ENCODE measurements at regions not wholly inside any gene's neighbourhood (a gene's known extent, or its start where the extent isn't known, plus 50 kb on each side); places are given as distances from the start of the nearest gene placed in this dataset.

DNA sequence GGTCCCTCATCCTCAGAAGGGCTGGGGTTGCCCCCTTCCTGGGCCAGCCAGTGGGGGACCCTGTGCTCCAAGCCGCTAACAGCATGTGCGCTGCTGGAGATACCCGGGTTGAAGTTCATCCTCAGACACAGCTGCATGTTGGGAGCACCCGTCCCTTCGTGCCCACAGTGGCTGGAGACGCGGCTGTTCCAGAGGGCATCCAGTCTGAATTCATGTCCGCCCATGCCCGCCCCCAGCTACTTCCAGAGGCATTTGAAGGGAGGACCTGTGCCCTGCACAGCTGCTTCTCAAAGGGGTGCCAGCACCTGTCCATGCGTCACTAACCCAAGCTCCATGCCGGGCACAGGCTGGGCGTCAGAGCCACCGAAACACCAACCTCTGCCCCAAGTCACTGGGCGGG is 68.1 kb upstream of the ADGRA1 start:
- no peak for DNase-seq
- no peaks in the 10 kb centered on the region for H3K9me3 ChIP-seq
- no peak overlapping the region for H3K27ac ChIP-seq
- H3K4me1 ChIP-seq: no peaks in the 10 kb centered on the region
- H3K36me3 ChIP-seq: no peaks in the 10 kb centered on the region
- intact Hi-C loops (cut with DNase I; ENCODE audit: low total_unique reads): no loop called here
- no peak overlapping the region for H3K4me3 ChIP-seq
- 78% methylated on average over 7 of the region's 14 CpGs; no CpG with 5 or more reads in 1 of the 2 donors for WGBS, 2 donors (ENCODE audit: low coverage in 1 of 2)
- in situ Hi-C loops (cut with MboI; ENCODE audit: low pct_ligation_motif_present in 1 of 4, low pct_unique_long_range_greater_than_20kb in 1 of 4, low sequenced_read_pairs in 3 of 4): no loop called here
- no peaks in the 10 kb centered on the region for H3K27me3 ChIP-seq
- TF ChIP-seq POLR2AphosphoS5 (IDR thresholded peaks at IDR 0.05) (no peak), POLR2A (IDR thresholded peaks at IDR 0.05) (no peak)

GRCh38 chr10:133019191-133019590 is 68.5 kb upstream of the ADGRA1 start:
- in situ Hi-C loops (cut with MboI; ENCODE audit: low pct_ligation_motif_present in 1 of 4, low pct_unique_long_range_greater_than_20kb in 1 of 4, low sequenced_read_pairs in 3 of 4): no loop called here
- TF ChIP-seq EP300 (IDR thresholded peaks at IDR 0.05; ENCODE audit: low read depth) (no peak), CTCF (IDR thresholded peaks at IDR 0.05) (no peak), POLR2A (IDR thresholded peaks at IDR 0.05) (no peak), POLR2AphosphoS5 (IDR thresholded peaks at IDR 0.05) (no peak)
- Histone ChIP-seq H3K27ac (no peak overlapping the region), H3K9me3 (no peaks in the 10 kb centered on the region), H3K4me3 (no peak overlapping the region), H3K27me3 (no peaks in the 10 kb centered on the region), H3K4me1 (no peaks in the 10 kb centered on the region), H3K36me3 (no peaks in the 10 kb centered on the region)
- WGBS, 2 donors (ENCODE audit: low coverage in 1 of 2): 88% methylated on average over 17 of the region's 17 CpGs; no CpG with 5 or more reads in 1 of the 2 donors
- DNase-seq: no peak
- intact Hi-C loops (cut with DNase I; ENCODE audit: low total_unique reads): no loop called here

GRCh38 chr10:133018491-133018890 is 69.2 kb upstream of the ADGRA1 start:
- intact Hi-C loops (cut with DNase I; ENCODE audit: low total_unique reads) (no loop called here), in situ Hi-C loops (cut with MboI; ENCODE audit: low pct_ligation_motif_present in 1 of 4, low pct_unique_long_range_greater_than_20kb in 1 of 4, low sequenced_read_pairs in 3 of 4) (no loop called here)
- H3K4me1 ChIP-seq: no peaks in the 10 kb centered on the region
- no peak for DNase-seq
- no peak for TF ChIP-seq POLR2A (IDR thresholded peaks at IDR 0.05)
- TF ChIP-seq CTCF (IDR thresholded peaks at IDR 0.05): no peak
- TF ChIP-seq EP300 (IDR thresholded peaks at IDR 0.05; ENCODE audit: low read depth): no peak
- no peak for TF ChIP-seq POLR2AphosphoS5 (IDR thresholded peaks at IDR 0.05)
- H3K27ac ChIP-seq: no peak overlapping the region
- H3K9me3 ChIP-seq: no peaks in the 10 kb centered on the region
- 88% methylated on average over 24 of the region's 24 CpGs; no CpG with 5 or more reads in 1 of the 2 donors for WGBS, 2 donors (ENCODE audit: low coverage in 1 of 2)
- H3K36me3 ChIP-seq: no peaks in the 10 kb centered on the region
- H3K4me3 ChIP-seq: no peak overlapping the region
- H3K27me3 ChIP-seq: no peaks in the 10 kb centered on the region

- H3K4me3 ChIP-seq: no peak overlapping the region
- intact Hi-C loops (cut with DNase I; ENCODE audit: low total_unique reads) (no loop called here), in situ Hi-C loops (cut with MboI; ENCODE audit: low pct_ligation_motif_present in 1 of 4, low pct_unique_long_range_greater_than_20kb in 1 of 4, low sequenced_read_pairs in 3 of 4) (no loop called here)
- 80 to 89% methylated on average over 3 to 25 of the region's 27 CpGs for WGBS, 2 donors (ENCODE audit: low coverage in 1 of 2)
- H3K9me3 ChIP-seq: no peaks in the 10 kb centered on the region
- TF ChIP-seq CTCF (IDR thresholded peaks at IDR 0.05) (no peak), POLR2AphosphoS5 (IDR thresholded peaks at IDR 0.05) (no peak), POLR2A (IDR thresholded peaks at IDR 0.05) (no peak), EP300 (IDR thresholded peaks at IDR 0.05; ENCODE audit: low read depth) (no peak)
- H3K27ac ChIP-seq: no peak overlapping the region
- DNase-seq: no peak
- H3K4me1 ChIP-seq: no peaks in the 10 kb centered on the region
- H3K27me3 ChIP-seq: no peaks in the 10 kb centered on the region
- no peaks in the 10 kb centered on the region for H3K36me3 ChIP-seq
These were observed 70.5 kb upstream of the ADGRA1 start for GRCh38 chr10:133017203-133017601.

DNA sequence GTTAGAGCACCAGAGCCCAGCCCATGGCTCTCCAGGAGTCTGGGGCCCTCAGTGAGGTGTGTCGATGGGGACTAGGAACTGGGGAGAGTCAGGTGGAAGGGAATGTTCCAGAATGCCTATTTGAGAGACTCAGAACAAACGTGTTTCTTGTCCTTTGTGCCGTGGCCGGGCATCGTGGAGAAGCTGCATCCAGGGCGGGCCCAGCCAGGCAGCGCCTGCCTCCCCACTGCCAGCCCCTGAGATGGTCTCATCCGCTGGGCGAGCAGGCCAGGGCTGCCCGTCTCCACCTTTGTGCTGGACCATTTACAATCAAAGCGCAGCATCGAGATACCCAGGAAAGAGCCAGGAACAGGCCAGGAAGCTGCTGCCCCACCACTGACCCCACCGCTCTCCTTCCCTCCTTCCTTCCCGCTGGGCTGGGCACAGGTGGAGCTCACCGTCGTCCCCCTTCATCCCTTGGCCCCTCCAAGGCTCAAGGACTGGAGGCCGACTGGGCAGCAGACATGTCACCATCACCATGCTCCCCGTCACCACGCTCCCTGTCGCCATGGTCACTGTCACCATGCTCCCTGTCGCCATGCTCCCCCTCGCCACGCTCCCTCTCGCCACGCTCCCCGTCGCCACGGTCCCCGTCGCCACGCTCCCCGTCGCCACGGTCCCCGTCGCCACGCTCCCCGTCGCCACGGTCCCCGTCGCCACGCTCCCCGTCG is 71.1 kb upstream of the ADGRA1 start:
- H3K9me3 ChIP-seq: no peaks in the 10 kb centered on the region
- no peaks in the 10 kb centered on the region for H3K27me3 ChIP-seq
- no peaks in the 10 kb centered on the region for H3K4me1 ChIP-seq
- intact Hi-C loops (cut with DNase I; ENCODE audit: low total_unique reads) (no loop called here), in situ Hi-C loops (cut with MboI; ENCODE audit: low pct_ligation_motif_present in 1 of 4, low pct_unique_long_range_greater_than_20kb in 1 of 4, low sequenced_read_pairs in 3 of 4) (no loop called here)
- TF ChIP-seq POLR2AphosphoS5 (IDR thresholded peaks at IDR 0.05) (no peak), POLR2A (IDR thresholded peaks at IDR 0.05) (no peak), EP300 (IDR thresholded peaks at IDR 0.05; ENCODE audit: low read depth) (no peak), CTCF (IDR thresholded peaks at IDR 0.05) (no peak)
- no peaks in the 10 kb centered on the region for H3K36me3 ChIP-seq
- H3K4me3 ChIP-seq: no peak overlapping the region
- 88 to 96% methylated on average over 26 to 45 of the region's 45 CpGs for WGBS, 2 donors (ENCODE audit: low coverage in 1 of 2)
- no peak for DNase-seq
- H3K27ac ChIP-seq: no peak overlapping the region
